Loucy (cell line): ENCODE measurements at regions not wholly inside any gene's neighbourhood (a gene's known extent, or its start where the extent isn't known, plus 50 kb on each side); places are given as distances from the start of the nearest gene placed in this dataset.

Source experiments
- H2AFZ ChIP-seq: fragments of 200-600 bp; sonication (generic); 2 replicates; pipeline ENCODE4 v1.6.0; 2016; ENCODE audit warnings: antibody characterized with exemption, mild to moderate bottlenecking, low read length, moderate library complexity
- H3F3A ChIP-seq: fragments of 200-600 bp; 2 replicates; pipeline ENCODE4 v1.6.0; 2016; ENCODE audit warnings: antibody characterized with exemption, low read depth, mild to moderate bottlenecking
- H3K27me3 ChIP-seq: fragments of 200-600 bp; sonication (generic); 2 replicates; pipeline ENCODE4 v1.6.1; 2014; ENCODE audit warnings: low read length, mild to moderate bottlenecking; ENCODE audit not compliant: insufficient read depth, poor library complexity, severe bottlenecking
- H3K36me3 ChIP-seq: fragments of 200-600 bp; sonication (generic); 2 replicates; pipeline ENCODE4 v1.6.1; 2016; ENCODE audit warnings: low read length; ENCODE audit not compliant: insufficient read depth
- H3K4me1 ChIP-seq: fragments of 200-600 bp; sonication (generic); 2 replicates; pipeline ENCODE4 v1.5.1; 2014; ENCODE audit warnings: low read length, mild to moderate bottlenecking; ENCODE audit not compliant: insufficient read depth, poor library complexity, severe bottlenecking
- H3K4me2 ChIP-seq: fragments of 200-600 bp; sonication (generic); 2 replicates; pipeline ENCODE4 v1.6.0; 2014; ENCODE audit warnings: antibody characterized with exemption, low read length, low read depth, mild to moderate bottlenecking; ENCODE audit not compliant: poor library complexity, severe bottlenecking
- H3K4me3 ChIP-seq: fragments of 200-600 bp; sonication (generic); 2 replicates; pipeline ENCODE4 v1.5.1; 2014; ENCODE audit warnings: low read length, mild to moderate bottlenecking, mixed read lengths; ENCODE audit not compliant: poor library complexity, severe bottlenecking
- H3K79me2 ChIP-seq: fragments of 200-600 bp; sonication (generic); 2 replicates; pipeline ENCODE4 v1.6.1; 2014; ENCODE audit warnings: low read length; ENCODE audit not compliant: insufficient read depth
- H3K9ac ChIP-seq: fragments of 200-600 bp; sonication (generic); 2 replicates; pipeline ENCODE4 v1.6.0; 2014; ENCODE audit warnings: mild to moderate bottlenecking, low read depth, low read length, moderate library complexity; ENCODE audit not compliant: poor library complexity, severe bottlenecking
- H3K9me2 ChIP-seq: fragments of 200-600 bp; sonication (generic); replicated peaks from 2 replicates; pipeline ENCODE4 v1.6.1; 2016; ENCODE audit warnings: low read depth, low read length, mixed read lengths
- H3K9me3 ChIP-seq: fragments of 200-600 bp; sonication (generic); 2 replicates; pipeline ENCODE4 v1.6.1; 2014; ENCODE audit warnings: mild to moderate bottlenecking, antibody characterized with exemption, low read length, low read depth; ENCODE audit not compliant: insufficient read depth
- H4K20me1 ChIP-seq: fragments of 200-600 bp; sonication (generic); 2 replicates; pipeline ENCODE4 v1.6.0; 2014; ENCODE audit warnings: antibody characterized with exemption, low read length, mild to moderate bottlenecking; ENCODE audit not compliant: insufficient read depth, poor library complexity, severe bottlenecking
- CTCF ChIP-seq: fragments of 200-600 bp; sonication (generic); conservative IDR thresholded peaks from 2 replicates; pipeline ENCODE4 v1.5.1; 2014; ENCODE audit warnings: mild to moderate bottlenecking, antibody characterized with exemption, low read length
- EZH2phosphoT487 ChIP-seq: fragments of 200-600 bp; IDR thresholded peaks from 2 replicates; pipeline ENCODE4 v1.6.1; 2018; ENCODE audit warnings: antibody characterized with exemption, mild to moderate bottlenecking, moderate library complexity, borderline replicate concordance

- Histone ChIP-seq H3K36me3 (no peaks in the 10 kb centered on the region), H3K4me1 (no peaks in the 10 kb centered on the region), H3K4me3 (no peak overlapping the region), H3K4me2 (no peak overlapping the region), H3K79me2 (no peaks in the 10 kb centered on the region), H3K9ac (no peak overlapping the region), H3K27me3 (no peaks in the 10 kb centered on the region), H3K9me2 (no peaks in the 10 kb centered on the region), H3K9me3 (0 out of 2 replicates have a peak, but pooled peaks cover 3% of the 10 kb centered on the region), H3F3A (no peaks in the 10 kb centered on the region), H2AFZ (no peak overlapping the region), H4K20me1 (no peaks in the 10 kb centered on the region)
- no peak for TF ChIP-seq EZH2phosphoT487
- TF ChIP-seq CTCF, result no peak
Observed at GRCh38 chr4:3697033-3697432, 69.2 kb upstream of the ADRA2C start.

GRCh38 chr4:3690551-3691152, 75.5 kb upstream of the ADRA2C start:
- Histone ChIP-seq H3K79me2 (no peaks in the 10 kb centered on the region), H3K4me2 (no peak overlapping the region), H3F3A (no peaks in the 10 kb centered on the region), H3K27me3 (no peaks in the 10 kb centered on the region), H4K20me1 (no peaks in the 10 kb centered on the region), H3K36me3 (no peaks in the 10 kb centered on the region), H3K4me3 (no peak overlapping the region), H2AFZ (no peak overlapping the region), H3K9me2 (no peaks in the 10 kb centered on the region), H3K9ac (no peak overlapping the region), H3K4me1 (no peaks in the 10 kb centered on the region), H3K9me3 (no peaks in the 10 kb centered on the region)
- TF ChIP-seq EZH2phosphoT487 (no peak), CTCF (no peak)

GRCh38 chr4:3689576-3690550, 76.3 kb upstream of the ADRA2C start:
- no peak overlapping the region for H3K4me2 ChIP-seq
- H3K27me3 ChIP-seq, result no peaks in the 10 kb centered on the region
- no peaks in the 10 kb centered on the region for H3K4me1 ChIP-seq
- H3K9me2 ChIP-seq, result no peaks in the 10 kb centered on the region
- H3K36me3 ChIP-seq, result no peaks in the 10 kb centered on the region
- no peak overlapping the region for H3K4me3 ChIP-seq
- no peaks in the 10 kb centered on the region for H3F3A ChIP-seq
- no peak overlapping the region for H2AFZ ChIP-seq
- H4K20me1 ChIP-seq, result no peaks in the 10 kb centered on the region
- H3K79me2 ChIP-seq, result no peaks in the 10 kb centered on the region
- TF ChIP-seq EZH2phosphoT487, result no peak
- no peak for TF ChIP-seq CTCF
- no peak overlapping the region for H3K9ac ChIP-seq
- no peaks in the 10 kb centered on the region for H3K9me3 ChIP-seq
